GM18502 (cell line): ENCODE measurements at regions not wholly inside any gene's neighbourhood (a gene's known extent, or its start where the extent isn't known, plus 50 kb on each side); places are given as distances from the start of the nearest gene placed in this dataset.
"Not testable (repeated sequence)": the region's sequence is repeated elsewhere in the genome, so short reads cannot be mapped to it uniquely, and the experiment has no call there.

Experiments used
- ATAC-seq: cut with Tn5 transposase; IDR thresholded peaks from one replicate; pipeline ENCODE4 v1.9.1; 2021; ENCODE audit warnings: mild to moderate bottlenecking; ENCODE audit not compliant: unreplicated experiment, poor library complexity

DNA sequence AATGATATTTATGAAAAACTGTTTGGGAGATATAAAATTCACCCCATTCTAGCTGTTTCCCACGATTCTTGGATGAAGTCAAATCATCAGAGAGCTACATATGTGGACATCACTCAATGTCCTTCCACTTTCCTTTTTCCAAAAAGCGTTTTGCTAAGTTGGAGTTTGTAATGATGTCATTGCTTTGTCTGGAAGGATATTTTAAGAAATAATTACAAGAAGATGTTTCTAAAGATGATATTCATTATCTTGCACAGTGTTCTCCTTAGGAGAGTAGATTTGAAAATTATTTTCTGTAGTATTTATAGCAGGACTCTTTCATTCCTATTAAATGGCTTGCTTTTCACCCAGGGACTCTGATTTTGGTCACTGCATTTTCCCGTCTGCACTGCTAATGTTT is 851.2 kb downstream of the EFNB2 start:
- ATAC-seq: no peak

DNA sequence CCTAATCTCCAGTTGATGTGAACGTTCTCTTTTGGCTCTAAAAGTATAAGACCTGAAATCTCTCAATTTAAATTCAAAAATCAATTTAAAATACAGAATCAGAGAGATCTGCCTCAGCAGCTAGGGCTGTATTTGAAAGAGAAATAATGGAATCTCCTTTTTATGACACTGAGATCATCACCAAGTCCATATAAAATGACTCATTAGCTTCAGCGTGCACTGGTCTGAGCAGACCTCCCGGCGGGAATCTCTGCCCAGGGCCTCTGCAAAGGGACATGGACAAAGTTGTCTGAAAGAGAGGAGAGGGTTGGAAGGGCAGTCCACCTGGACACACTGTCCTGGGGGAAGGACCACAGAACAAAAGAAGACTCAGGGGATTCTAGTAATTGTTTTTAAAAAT is 855.6 kb downstream of the EFNB2 start:
- no peak for ATAC-seq

- no peak for ATAC-seq
Measured at GRCh38 chr13:105678072-105678471, 857.4 kb downstream of the EFNB2 start.

GRCh38 chr13:105672881-105673280 is 862.6 kb downstream of the EFNB2 start:
- no peak for ATAC-seq

DNA sequence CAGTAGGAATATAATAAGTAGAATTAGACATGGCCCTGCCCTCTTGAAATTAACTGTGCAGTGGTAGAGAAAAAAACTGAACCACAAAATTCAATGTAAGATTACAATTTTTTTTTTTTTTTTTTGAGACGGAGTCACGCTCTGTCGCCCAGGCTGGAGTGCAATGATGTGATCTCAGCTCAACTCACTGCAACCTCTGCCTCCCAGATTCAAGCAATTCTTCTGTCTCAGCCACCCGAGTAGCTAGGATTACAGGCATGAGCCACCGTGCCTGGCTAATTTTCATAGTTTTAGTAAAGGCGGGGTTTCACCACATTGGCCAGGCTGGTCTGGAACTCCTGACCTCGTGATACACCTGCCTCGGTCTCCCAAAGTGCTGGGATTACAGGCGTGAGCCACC is 864.3 kb downstream of the EFNB2 start:
- not testable (repeated sequence) for ATAC-seq

GRCh38 chr13:105670179-105670990 is 865.1 kb downstream of the EFNB2 start:
- no peak for ATAC-seq

DNA sequence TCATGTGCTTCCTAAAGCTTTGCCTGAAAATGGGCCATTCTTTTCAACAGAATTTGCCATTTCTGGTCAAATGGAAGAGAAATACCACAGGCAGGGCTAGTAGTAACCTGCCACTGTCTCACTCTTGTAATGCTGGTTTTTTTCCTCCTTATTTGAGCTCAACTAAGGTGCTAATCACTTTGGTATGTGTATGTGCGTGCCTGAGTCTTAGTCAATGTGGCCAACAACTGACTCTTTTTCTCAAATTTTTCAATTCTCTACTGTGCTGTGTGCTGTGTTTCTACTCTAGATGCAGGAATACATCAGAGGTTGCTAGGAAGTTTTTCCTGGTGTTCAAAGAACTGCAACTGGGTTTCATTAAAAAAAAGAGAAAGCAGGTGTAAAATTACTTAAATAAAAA is 870.2 kb downstream of the EFNB2 start:
- no peak for ATAC-seq

DNA sequence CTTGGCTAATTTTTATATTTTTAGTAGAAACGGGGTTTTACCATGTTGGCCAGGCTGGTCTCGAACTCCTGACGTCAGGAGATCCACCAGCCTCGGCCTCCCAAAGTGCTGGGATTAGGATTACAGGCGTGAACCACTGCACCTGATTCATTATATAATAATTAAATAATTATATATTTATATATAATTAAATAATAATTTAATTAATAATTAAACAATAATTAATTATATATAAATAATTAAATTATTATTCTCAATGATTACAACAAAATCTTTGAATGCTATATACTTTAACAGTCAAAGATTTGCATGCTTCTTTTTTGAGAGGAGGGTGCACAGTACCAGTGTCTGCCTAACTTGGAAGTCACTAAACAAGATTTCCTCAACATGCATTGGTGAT is 872.3 kb downstream of the EFNB2 start:
- ATAC-seq: no peak

DNA sequence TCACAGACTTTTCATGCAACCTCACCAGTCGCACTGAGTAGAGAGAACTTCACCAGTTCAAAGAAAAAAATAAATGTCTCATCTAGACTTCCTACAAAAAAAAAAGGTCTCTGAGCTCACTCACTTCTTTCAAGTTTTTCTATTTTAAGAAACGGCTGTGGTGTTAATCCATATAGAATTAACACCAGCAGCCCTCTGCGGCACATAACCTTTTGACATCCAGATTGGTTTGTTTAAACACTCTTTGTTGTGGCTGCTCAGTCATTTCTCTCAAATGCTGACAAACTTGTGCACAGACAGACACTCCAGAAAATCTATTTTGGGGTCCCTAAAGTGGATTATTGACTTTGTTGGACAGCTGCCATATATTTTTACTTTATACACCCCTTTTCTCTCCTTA is 874.9 kb downstream of the EFNB2 start:
- no peak for ATAC-seq

- ATAC-seq: no peak
Measured at GRCh38 chr13:105658431-105658830, 877.0 kb downstream of the EFNB2 start.

GRCh38 chr13:105655046-105655445 is 880.4 kb downstream of the EFNB2 start:
- ATAC-seq: no peak

GRCh38 chr13:105643966-105644365 is 891.5 kb downstream of the EFNB2 start:
- no peak for ATAC-seq

- no peak for ATAC-seq
Measured at GRCh38 chr13:105642511-105642958, 892.9 kb downstream of the EFNB2 start.

DNA sequence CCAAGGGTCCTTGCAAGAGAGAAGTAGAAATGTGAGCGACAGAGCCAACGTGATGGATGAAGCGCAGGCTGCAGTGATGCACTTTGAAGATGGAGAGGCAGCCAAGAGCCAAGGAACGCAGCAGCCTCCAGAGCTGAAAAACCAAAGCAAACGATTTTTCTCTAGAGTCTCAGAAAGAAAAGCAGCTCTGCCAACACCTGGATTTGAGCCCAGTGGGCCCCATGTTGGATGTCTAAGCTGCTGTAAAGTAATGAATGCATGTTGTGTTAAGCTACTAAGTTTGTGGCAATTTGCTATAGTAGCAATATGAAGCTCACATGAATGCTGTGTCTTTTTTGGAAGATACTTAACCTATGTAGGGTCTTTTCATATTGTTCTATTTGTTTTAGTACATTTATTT is 894.3 kb downstream of the EFNB2 start:
- no peak for ATAC-seq

- no peak for ATAC-seq
Measured at GRCh38 chr13:105638426-105638825, 897.0 kb downstream of the EFNB2 start.

DNA sequence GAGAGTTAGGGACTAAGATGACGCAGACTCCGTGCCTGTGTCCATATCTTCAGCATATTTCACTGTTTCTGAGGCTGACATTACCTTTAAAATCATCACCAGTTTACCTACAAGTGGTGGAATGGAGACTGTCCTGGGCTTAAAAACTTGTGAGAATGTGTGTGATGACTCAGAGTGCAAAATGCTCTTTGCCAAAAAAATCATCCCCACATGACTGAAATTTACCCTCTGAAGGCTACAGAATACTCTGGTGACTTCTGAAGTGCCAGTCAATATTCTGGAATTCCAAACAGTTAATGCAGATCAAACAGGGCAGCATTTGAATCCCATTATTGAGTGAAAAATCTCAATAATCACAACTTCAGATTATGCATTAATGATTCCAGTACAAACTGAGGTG is 901.4 kb downstream of the EFNB2 start:
- no peak for ATAC-seq

DNA sequence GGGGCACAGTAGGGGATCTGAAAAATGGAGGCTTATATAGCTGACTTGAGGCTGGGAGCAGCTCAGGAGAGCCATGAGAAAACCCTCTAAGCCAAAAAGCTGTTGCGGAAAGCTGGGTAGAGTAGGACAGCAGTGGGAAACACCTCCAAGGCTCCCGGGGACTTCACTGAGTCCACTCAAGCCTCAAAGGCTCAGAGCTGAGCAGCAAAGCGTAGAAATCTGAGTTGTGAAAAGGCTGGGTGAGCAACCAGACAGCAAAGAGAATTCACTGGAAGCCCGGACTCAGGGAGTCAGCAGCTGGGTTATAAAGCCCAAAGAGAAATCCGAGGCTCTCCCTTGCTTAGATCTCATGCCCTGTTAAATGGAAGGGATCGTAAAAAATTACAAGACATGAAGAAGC is 905.0 kb downstream of the EFNB2 start:
- ATAC-seq: no peak

DNA sequence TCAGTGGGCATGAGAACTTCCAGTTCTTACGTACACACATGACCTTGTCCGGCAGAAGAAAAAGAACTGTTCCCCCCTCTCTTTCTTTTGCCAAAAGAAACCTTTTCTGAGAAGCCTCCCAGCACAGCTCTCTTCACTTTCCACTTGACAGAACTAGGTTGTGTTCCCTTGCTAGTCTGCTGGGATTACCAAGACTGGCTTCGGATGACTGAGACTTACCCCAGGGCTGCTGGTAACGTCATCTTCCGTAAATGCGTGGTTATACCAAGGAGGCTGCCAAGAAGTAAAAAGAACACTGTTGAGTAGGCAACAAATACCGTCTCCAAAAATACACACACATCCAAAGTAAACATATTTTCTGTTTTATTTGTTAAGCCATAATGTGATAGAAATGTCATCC is 908.2 kb downstream of the EFNB2 start:
- ATAC-seq: no peak

GRCh38 chr13:105625691-105626090 is 909.8 kb downstream of the EFNB2 start:
- ATAC-seq: no peak

- no peak for ATAC-seq
Measured at GRCh38 chr13:105616333-105617075, 919.0 kb downstream of the EFNB2 start.

GRCh38 chr13:105612541-105612940 is 922.9 kb downstream of the EFNB2 start:
- no peak for ATAC-seq

- no peak for ATAC-seq
Measured at GRCh38 chr13:105611424-105611823, 924.0 kb downstream of the EFNB2 start.
